ENCODE measurements at regions not wholly inside any gene's neighbourhood (a gene's known extent, or its start where the extent isn't known, plus 50 kb on each side); places are given as distances from the start of the nearest gene placed in this dataset.

DNA sequence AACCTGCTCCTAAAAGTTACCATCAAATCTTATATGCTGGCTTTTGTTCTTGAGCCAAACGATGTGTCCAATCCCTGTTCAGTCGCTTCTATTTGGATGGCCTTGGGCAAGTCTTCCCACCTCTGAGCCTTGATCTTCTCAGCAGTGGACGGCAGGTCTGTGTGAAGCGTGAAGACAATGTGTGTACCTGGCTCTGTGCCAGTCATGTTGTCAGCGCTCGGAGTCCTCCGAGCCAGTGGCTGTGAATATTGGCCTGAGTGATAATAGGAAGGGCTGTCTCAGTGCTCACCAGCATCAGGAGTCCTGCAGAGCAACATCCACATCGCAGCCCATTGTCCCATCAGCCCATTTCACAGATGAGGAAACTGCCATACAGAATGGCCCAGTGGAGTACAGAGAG, 219.0 kb downstream of the CDC5L start:
- FAIRE-seq, result no peak
- DNase-seq (ENCODE audit: low spot score), result no peak

GRCh38 chr6:44606976-44607375, 219.5 kb downstream of the CDC5L start:
- DNase-seq (ENCODE audit: low spot score), result no peak
- FAIRE-seq, result no peak

- DNase-seq (ENCODE audit: low spot score) (no peak), FAIRE-seq (no peak)
These were observed 220.7 kb downstream of the CDC5L start for GRCh38 chr6:44608175-44608574.

- DNase-seq (ENCODE audit: low spot score) (no peak), FAIRE-seq (no peak)
These were observed 221.6 kb downstream of the CDC5L start for GRCh38 chr6:44609051-44609612.

DNA sequence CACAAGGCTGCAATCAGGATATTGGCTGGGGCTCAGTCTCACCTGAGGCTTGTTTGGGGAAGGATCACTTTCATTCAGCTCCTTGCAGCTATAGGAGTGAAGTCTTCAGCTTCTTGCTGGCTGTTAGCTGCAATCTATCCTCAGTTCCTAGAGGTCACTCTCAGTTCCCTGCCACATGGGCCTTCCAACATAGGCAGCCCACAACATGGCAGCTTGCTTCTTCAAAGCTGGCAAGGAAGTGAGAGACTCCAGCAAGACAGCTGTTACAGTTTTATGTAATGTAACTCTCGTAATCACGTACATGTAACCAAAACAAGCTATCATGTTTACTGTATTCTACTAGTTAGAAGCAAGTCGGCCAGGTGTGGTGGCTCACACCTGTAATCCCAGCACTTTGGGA, 226.9 kb downstream of the CDC5L start:
- FAIRE-seq (no peak), DNase-seq (ENCODE audit: low spot score) (no peak)

DNA sequence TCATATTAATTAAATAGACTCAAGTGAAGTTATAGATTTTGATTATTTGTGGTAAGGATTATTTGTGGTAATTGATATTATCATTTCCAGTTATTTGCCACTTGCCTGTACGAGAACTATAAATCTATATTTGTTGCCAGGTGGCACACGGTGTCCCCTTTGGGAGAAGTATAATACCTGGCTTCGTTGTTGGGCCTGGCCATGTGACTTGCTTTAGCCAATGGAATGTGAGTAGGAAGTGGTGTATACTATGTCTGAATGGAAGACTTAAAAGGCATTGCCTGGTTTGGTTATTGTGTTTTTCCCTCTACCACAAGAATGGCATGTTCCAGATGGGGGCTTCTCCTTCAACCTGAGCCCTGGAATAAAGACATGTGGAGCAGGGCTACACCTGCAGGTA, 228.1 kb downstream of the CDC5L start:
- DNase-seq (ENCODE audit: low spot score), result no peak
- FAIRE-seq, result no peak

- FAIRE-seq (no peak), DNase-seq (ENCODE audit: low spot score) (no peak)
These were observed 229.9 kb downstream of the CDC5L start for GRCh38 chr6:44617416-44617815.

- no peak for FAIRE-seq
- DNase-seq (ENCODE audit: low spot score), result no peak
These were observed 230.9 kb downstream of the CDC5L start for GRCh38 chr6:44618371-44618770.

GRCh38 chr6:44620922-44621321, 233.4 kb downstream of the CDC5L start:
- DNase-seq (ENCODE audit: low spot score), result no peak
- FAIRE-seq, result no peak

DNA sequence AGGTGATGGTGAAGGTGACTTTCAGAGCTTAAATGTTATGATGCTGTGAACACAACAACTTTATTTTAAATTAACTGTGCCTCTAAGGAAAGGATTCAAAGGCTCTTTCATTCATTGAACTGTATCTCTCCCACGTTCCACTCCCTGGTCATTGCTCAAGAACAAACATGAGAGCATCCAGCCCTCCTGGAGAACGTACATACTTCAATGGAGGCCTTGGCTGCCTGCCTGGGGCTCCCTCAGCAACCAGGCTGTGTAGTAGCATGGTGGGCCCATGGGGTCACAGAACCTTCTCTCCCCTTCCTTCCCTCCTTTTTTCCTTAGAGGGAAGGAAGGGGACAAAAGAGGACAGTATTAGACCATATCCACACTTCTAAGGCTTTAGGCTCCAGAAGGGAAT, 234.3 kb downstream of the CDC5L start:
- DNase-seq (ENCODE audit: low spot score) (no peak), FAIRE-seq (no peak)

- DNase-seq (ENCODE audit: low spot score) (no peak), FAIRE-seq (no peak)
These were observed 235.0 kb downstream of the CDC5L start for GRCh38 chr6:44622555-44622954.

DNA sequence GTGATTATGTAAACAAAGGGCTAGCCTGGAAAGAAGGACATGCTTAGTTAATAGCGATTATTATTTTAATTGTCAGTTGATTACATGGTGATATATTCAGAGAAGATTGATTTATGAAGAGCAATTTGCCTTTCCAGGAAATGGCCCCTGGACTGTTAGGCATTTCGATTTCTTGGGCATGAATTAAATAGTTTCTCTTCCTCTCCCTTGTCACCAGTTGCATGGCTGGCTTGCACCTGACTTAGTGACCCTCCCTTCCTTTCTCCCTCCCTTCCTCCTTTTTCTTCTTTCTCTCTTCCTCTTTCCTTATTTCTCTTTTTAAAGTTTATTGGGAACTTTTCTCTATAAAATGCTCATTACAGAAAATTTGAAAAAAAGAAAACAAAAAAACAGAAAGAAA, 235.4 kb downstream of the CDC5L start:
- DNase-seq (ENCODE audit: low spot score), result no peak
- no peak for FAIRE-seq

DNA sequence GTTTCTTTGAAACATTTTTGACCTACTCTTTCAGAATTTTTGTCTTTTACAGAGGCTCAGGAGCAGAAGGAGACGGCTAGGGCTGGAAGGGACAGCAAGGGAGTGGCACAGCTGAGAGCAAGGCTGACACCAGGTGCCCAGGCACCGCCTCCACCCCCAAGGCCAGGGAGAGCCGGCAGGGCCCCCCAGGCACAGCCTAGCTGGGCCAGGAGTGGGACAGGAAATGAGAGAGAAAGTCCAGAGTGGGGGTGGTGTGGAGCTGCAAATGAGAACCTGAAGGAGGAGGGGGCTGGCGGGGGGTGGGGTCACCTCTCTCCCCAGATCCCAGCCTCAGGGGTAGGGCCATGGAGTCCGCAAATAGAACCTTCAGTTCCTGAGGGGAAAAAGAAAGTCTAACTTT, 236.7 kb downstream of the CDC5L start:
- DNase-seq (ENCODE audit: low spot score) (no peak), FAIRE-seq (no peak)

- FAIRE-seq, result no peak
- DNase-seq (ENCODE audit: low spot score), result no peak
These were observed 237.5 kb downstream of the CDC5L start for GRCh38 chr6:44624936-44625573.

- FAIRE-seq, result no peak
These were observed 238.5 kb downstream of the CDC5L start for GRCh38 chr6:44625996-44626395.

DNA sequence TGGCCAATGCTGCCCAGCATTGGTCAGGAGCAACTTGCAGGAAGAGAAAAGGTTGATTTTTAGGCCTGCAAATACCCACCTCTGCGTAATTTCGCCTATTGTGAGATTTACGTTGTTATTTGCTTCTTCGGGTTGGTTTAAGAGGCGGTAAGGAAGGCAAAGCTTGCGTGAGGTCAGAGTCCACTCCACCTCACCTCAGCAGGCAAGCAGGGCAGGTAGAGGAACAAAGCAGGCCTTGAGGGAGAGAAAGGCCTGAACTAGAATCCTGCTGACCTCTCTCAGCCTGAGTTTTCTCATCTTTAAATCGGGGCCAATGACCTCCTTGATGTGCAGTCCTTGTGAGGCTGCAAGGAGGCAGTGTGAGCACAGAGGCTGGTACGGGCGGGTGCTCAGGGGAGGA, 239.1 kb downstream of the CDC5L start:
- no peak for FAIRE-seq

More at GRCh38 chr6:44625996-44626395, 238.5 kb downstream of the CDC5L start:
- no peak for DNase-seq (ENCODE audit: low spot score)

GRCh38 chr6:44627091-44627882, 239.8 kb downstream of the CDC5L start:
- DNase-seq (ENCODE audit: low spot score) (no peak), FAIRE-seq (no peak)

More for the DNA sequence above, 239.1 kb downstream of the CDC5L start:
- DNase-seq (ENCODE audit: low spot score), result no peak

- no peak for DNase-seq (ENCODE audit: low spot score)
- FAIRE-seq, result no peak
These were observed 240.4 kb downstream of the CDC5L start for GRCh38 chr6:44627883-44628271.

DNA sequence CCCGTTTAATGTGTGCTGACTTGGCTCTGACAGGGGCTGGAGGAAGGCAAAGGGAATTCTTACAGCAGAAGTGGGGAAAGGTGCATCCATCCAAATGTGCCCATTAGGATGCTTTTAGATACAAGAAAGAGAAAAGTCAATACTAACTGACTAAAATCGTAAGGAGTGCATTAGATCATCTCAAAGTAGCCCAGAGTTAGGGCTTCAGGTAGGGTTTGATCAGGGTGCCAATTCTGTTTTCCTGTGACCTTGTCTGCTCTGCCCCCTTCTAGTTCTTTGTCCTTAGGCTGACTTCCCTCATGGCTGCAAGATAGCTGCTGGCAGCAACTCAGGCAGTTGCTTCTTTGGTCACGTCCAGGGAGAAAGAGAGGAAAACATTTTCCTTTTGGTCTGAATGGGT, 240.8 kb downstream of the CDC5L start:
- DNase-seq (ENCODE audit: low spot score), result no peak
- FAIRE-seq, result no peak

- FAIRE-seq (no peak), DNase-seq (ENCODE audit: low spot score) (no peak)
These were observed 242.1 kb downstream of the CDC5L start for GRCh38 chr6:44629636-44630035.

GRCh38 chr6:44630125-44631028, 242.9 kb downstream of the CDC5L start:
- DNase-seq (ENCODE audit: low spot score) (peak; percentile 32), FAIRE-seq (no peak)

DNA sequence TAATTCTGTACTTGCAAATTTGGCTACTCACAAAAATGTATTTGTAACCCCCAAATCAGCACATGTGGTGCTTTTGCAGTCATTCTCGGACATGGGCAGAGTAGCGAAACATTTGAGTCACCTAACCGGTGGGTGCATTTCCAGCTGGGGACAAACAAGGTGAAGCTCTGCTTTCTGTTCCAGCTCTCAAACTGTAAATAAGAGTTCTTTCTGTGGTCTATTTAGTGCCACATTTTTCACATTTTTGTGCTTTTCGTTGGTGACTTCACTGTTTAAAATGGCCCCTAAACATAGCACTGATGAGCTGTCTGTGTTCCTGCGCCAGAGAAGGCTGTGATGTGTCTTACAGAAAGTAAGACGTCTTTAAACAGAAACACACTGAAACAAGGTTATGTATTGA, 244.5 kb downstream of the CDC5L start:
- no peak for DNase-seq (ENCODE audit: low spot score)
- FAIRE-seq, result no peak
